ENCODE measurements at regions not wholly inside any gene's neighbourhood (a gene's known extent, or its start where the extent isn't known, plus 50 kb on each side); places are given as distances from the start of the nearest gene placed in this dataset.

- TF ChIP-seq CTCF (IDR thresholded peaks at IDR 0.05) (no peak), POLR2A (IDR thresholded peaks at IDR 0.05) (no peak)
These were observed 184.7 kb upstream of the FRMPD4 start for GRCh38 chrX:11953615-11954014.

Data from thyroid gland (tissue), 4 donors.